Type B pancreatic cell (in vitro differentiated cells): ENCODE measurements at regions not wholly inside any gene's neighbourhood (a gene's known extent, or its start where the extent isn't known, plus 50 kb on each side); places are given as distances from the start of the nearest gene placed in this dataset.

Experiments used
- DNase-seq: peaks from one replicate; pipeline ENCODE4 v3.0.0; 2021; ENCODE audit warnings: mixed read lengths; ENCODE audit not compliant: unreplicated experiment; ENCODE audit errors: extremely low spot score
- H3K27ac Mint-ChIP-seq: 2 replicates; pipeline ENCODE4 v1.8.0; 2021; ENCODE audit warnings: mild to moderate bottlenecking, mixed read lengths
- H3K27me3 Mint-ChIP-seq: 2 replicates; pipeline ENCODE4 v1.8.0; 2021; ENCODE audit warnings: mixed read lengths
- H3K36me3 Mint-ChIP-seq: 2 replicates; pipeline ENCODE4 v1.8.0; 2021; ENCODE audit warnings: mixed read lengths
- H3K4me1 Mint-ChIP-seq: one replicate; pipeline ENCODE4 v1.8.0; 2021; ENCODE audit warnings: mixed read lengths; ENCODE audit not compliant: unreplicated experiment
- H3K4me3 Mint-ChIP-seq: 2 replicates; pipeline ENCODE4 v1.8.0; 2021; ENCODE audit warnings: mild to moderate bottlenecking, mixed read lengths
- H3K9me3 Mint-ChIP-seq: 2 replicates; pipeline ENCODE4 v1.8.0; 2021; ENCODE audit warnings: mixed read lengths
- TF ChIP-seq, protein P1 (sequence below): fragments of 200-600 bp; sonication (generic); conservative IDR thresholded peaks from 2 replicates; pipeline ENCODE4 v1.5.0; 2021; ENCODE audit warnings: antibody characterized with exemption, mild to moderate bottlenecking

- TF ChIP-seq, protein P1, sequence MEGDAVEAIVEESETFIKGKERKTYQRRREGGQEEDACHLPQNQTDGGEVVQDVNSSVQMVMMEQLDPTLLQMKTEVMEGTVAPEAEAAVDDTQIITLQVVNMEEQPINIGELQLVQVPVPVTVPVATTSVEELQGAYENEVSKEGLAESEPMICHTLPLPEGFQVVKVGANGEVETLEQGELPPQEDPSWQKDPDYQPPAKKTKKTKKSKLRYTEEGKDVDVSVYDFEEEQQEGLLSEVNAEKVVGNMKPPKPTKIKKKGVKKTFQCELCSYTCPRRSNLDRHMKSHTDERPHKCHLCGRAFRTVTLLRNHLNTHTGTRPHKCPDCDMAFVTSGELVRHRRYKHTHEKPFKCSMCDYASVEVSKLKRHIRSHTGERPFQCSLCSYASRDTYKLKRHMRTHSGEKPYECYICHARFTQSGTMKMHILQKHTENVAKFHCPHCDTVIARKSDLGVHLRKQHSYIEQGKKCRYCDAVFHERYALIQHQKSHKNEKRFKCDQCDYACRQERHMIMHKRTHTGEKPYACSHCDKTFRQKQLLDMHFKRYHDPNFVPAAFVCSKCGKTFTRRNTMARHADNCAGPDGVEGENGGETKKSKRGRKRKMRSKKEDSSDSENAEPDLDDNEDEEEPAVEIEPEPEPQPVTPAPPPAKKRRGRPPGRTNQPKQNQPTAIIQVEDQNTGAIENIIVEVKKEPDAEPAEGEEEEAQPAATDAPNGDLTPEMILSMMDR, result no peak
- Mint-ChIP-seq H3K36me3 (no peaks in the 10 kb centered on the region), H3K4me1 (no peaks in the 10 kb centered on the region), H3K27ac (no peak overlapping the region), H3K9me3 (no peaks in the 10 kb centered on the region), H3K27me3 (peaks cover 7% of the 10 kb centered on the region), H3K4me3 (no peak overlapping the region)
- no peak for DNase-seq
Observed at GRCh38 chr14:98109326-98109725, 1162.7 kb downstream of the BCL11B start.

GRCh38 chr14:98112194-98112780 lies 1159.7 kb downstream of the BCL11B start:
- Mint-ChIP-seq H3K4me1 (no peaks in the 10 kb centered on the region), H3K27me3 (no peaks in the 10 kb centered on the region), H3K36me3 (no peaks in the 10 kb centered on the region), H3K9me3 (no peaks in the 10 kb centered on the region), H3K4me3 (no peak overlapping the region), H3K27ac (no peak overlapping the region)
- no peak for DNase-seq
- TF ChIP-seq, protein P1, result no peak

DNA sequence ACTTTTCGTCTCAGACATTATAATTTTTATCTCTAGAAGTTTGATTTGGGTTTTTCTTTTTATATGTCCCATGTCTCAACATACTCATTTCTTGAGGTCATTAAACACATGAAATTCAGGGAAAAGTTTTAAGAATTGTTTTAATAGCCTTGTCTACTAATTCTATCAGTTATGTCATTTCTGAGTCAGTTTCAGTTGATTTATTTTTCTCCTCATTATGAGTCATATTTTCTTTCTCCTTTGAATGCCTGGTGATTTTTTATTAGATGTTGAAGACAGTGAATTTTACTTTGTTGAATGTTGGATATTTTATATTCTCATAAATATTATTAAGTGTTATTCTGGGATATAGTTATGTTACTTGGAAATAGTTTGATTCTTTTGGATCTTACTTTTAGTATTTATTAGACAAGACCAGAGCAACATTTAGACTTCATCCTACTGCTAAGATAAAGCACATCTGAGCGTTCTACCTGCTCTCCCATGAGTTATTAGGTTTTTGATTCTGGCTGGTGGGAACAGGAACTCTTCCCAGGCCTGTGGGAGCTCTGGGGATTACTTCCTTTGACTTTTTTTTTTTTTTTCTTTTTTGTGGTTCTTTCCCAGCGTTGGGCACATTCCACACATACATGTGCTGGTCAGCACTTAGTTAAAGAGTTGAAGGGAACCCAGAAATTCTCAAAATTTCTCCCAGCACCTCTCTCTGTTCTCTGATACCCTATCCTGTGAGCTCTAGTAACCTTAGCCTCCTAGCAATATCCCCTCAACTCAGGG lies 1157.7 kb downstream of the BCL11B start:
- no peak for DNase-seq
- no peak overlapping the region for H3K4me3 Mint-ChIP-seq
- no peaks in the 10 kb centered on the region for H3K36me3 Mint-ChIP-seq
- H3K27ac Mint-ChIP-seq, result no peak overlapping the region
- no peaks in the 10 kb centered on the region for H3K27me3 Mint-ChIP-seq
- TF ChIP-seq, protein P1, result no peak
- H3K4me1 Mint-ChIP-seq, result no peaks in the 10 kb centered on the region
- no peaks in the 10 kb centered on the region for H3K9me3 Mint-ChIP-seq

DNA sequence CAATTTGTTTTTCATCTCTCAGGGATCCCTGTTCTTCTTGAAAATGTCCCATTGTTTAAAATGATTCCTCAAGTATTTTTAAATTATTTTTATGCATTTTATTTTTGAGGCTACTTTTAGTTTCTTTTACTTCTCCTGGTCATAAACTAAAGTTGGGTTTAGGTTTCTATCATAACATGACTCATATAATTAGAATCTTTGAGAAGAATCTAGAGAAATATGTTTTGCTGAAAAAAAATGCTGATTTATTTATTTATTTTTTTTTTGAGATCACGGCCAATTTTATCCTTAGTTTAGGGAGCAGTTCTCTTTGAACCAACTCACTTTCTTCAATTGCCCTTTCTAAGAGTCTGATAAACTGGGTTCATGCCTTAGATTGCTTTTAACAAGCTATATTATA lies 1157.1 kb downstream of the BCL11B start:
- Mint-ChIP-seq H3K4me3 (no peak overlapping the region), H3K27ac (no peak overlapping the region)
- TF ChIP-seq, protein P1, result no peak

GRCh38 chr14:98118749-98119148 lies 1153.2 kb downstream of the BCL11B start:
- Mint-ChIP-seq H3K27ac (no peak overlapping the region), H3K9me3 (no peaks in the 10 kb centered on the region), H3K4me3 (no peak overlapping the region), H3K27me3 (peaks cover 3% of the 10 kb centered on the region), H3K4me1 (no peaks in the 10 kb centered on the region), H3K36me3 (no peaks in the 10 kb centered on the region)
- no peak for DNase-seq
- TF ChIP-seq, protein P1, result no peak

More for the DNA sequence above, 1157.1 kb downstream of the BCL11B start:
- H3K4me1 Mint-ChIP-seq, result no peaks in the 10 kb centered on the region
- no peaks in the 10 kb centered on the region for H3K9me3 Mint-ChIP-seq
- no peak for DNase-seq
- H3K36me3 Mint-ChIP-seq, result no peaks in the 10 kb centered on the region
- no peaks in the 10 kb centered on the region for H3K27me3 Mint-ChIP-seq
